T1000 (cell line): ENCODE measurements at regions not wholly inside any gene's neighbourhood (a gene's known extent, or its start where the extent isn't known, plus 50 kb on each side); places are given as distances from the start of the nearest gene placed in this dataset.
"Not testable (repeated sequence)": the region's sequence is repeated elsewhere in the genome, so short reads cannot be mapped to it uniquely, and the experiment has no call there.

Experiments used
- DNase-seq: peaks from one replicate; lab custom pipeline; 2025; ENCODE audit warnings: mixed read lengths; lab: John Stamatoyannopoulos, UW

GRCh38 chrX:130552444-130553073, 150.8 kb downstream of the RBMX2 start:
- DNase-seq: no peak

- DNase-seq: no peak
These were observed 153.6 kb downstream of the RBMX2 start for GRCh38 chrX:130555341-130555740.

GRCh38 chrX:130555757-130556156, 154.0 kb downstream of the RBMX2 start:
- no peak for DNase-seq

DNA sequence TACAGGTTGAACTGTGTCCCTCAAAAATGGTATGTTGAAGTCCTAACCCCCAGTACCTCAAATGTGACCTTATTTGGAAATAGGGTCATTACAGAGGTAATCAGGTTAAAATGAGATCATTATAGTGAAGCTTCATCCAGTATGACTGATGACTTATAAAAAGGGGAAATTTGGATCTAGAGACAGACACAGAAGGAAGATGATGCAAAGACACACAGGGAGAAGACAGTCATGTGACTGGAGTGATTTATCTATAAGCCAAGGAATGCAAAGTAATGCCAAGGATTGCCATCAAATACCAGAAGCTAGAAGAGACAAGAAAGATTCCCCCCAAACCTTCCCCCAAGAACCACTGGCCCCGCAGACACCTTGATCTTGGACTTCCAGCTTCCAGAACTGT, 155.2 kb downstream of the RBMX2 start:
- no peak for DNase-seq

DNA sequence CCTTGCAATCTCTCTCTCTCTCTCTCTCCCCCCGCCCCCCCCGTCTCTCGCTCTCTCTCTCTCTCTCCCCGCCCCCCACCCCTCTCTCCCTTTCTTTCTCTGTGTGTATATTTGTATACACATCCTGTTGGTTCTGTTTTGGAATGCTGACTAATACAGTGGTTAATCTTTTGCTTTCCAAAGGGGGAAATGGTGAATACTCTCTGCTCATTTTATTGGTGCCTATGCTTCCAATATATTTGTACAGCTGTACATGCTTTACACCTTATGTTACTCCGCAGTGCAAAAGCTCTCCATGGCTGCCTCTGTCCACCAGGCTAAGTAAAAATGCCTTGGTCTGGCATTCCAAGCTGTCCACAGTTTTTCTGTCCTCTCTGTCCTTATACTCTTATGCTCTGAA, 158.8 kb downstream of the RBMX2 start:
- no peak for DNase-seq

DNA sequence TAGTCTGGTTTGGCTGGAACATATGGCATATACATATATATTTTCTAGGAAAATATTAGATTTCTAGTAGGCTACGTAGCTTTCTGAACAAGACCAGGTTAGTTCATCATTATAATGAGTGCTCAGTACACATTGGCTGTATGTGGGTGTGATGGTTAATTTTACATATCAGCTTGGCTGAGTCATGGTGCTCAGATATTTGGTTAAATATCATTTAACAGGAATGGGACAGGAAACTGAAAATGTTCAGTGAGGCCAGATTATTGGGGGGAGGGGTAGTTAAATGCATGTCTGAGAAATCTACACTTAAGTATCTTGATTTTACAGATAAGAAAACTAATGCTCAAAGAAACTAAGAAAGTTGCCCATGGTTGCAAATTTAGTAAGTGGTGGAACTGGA, 160.1 kb downstream of the RBMX2 start:
- DNase-seq: no peak

- DNase-seq: no peak
These were observed 161.7 kb downstream of the RBMX2 start for GRCh38 chrX:130563476-130563875.

GRCh38 chrX:130566028-130566683, 164.4 kb downstream of the RBMX2 start:
- no peak for DNase-seq

DNA sequence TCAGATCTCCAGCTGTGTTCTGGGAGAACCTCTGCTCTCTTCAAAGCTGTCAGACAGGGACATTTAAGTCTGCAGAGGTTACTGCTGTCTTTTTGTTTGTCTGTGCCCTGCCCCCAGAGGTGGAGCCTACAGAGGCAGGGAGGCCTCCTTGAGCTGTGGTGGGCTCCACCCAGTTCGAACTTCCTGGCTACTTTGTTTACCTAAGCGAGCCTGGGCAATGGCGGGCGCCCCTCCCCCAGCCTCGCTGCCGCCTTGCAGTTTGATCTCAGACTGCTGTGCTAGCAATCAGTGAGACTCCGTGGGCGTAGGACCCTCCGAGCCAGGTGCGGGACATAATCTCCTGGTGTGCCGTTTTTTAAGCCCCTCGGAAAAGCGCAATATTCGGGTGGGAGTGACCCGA, 171.2 kb downstream of the RBMX2 start:
- not testable (repeated sequence) for DNase-seq
